ENCODE measurements at regions not wholly inside any gene's neighbourhood (a gene's known extent, or its start where the extent isn't known, plus 50 kb on each side); places are given as distances from the start of the nearest gene placed in this dataset.

DNA sequence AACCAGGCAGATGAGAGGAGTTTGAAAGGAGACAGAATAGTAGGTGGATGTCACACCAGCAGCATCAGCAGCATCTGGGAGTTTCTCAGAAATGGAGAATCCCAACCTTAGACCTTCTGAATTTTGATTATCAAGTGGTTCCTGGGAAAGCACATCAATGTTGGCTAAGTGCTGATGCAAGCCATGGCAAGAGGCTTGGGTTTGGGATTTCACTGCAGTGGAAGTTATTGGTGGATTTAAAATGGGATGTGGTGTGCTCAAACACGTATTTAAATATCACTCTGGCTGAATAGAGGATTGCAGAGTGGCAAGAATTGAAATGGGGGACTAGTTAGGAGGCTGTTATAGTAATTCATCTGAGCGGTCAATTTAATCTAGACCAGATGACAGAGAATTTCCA is 387.8 kb upstream of the WWC1 start:
- DNase-seq, result no peak
- TF ChIP-seq POLR2A (IDR thresholded peaks at IDR 0.05; ENCODE audit: low read length) (no peak), GATA1 (IDR thresholded peaks at IDR 0.05; ENCODE audit: low read depth, low read length) (no peak)

DNA sequence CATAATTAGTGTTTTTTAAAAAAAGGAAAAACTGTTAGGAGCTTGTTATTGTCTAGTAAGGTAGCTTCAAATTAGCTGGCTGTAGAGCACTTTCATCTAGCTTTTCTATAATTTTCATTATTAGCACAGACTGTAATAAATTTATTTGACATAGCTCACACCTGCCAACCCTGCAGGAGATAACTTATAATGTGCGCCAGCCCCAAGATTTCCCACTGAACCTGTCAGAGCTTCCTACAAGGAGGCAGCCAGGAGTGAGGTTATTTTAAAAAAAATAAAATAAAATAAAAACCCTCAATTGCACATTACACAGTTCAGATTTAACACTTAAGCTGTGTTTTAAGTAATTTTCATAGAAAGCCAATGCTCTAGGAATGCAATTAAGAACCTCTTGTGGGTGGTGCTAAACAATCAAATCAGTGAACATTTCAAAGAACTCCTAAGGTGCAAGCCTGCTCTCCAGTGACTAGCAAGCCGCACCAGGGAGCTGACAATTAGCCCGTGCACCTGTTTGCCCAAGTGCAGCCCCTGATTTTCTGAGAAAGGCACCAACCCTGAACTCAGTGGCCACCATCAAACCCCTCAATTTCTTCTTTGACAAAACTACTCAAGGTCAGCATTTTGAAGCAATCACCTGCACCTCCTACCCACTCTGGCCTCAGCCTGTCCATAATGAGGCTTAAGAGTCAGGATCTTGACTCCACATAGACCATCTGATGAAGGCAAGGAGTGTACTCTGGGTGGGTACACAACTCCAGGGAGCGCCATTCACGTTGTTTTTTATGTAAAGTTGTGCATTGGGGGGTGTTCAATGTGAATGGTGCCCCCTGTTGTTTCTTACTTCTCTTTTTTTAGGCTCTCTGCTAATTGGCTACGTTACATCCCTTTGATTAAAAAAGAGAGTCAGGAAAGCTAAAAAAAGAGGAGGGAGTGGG is 385.3 kb upstream of the WWC1 start:
- DNase-seq, result no peak
- TF ChIP-seq GATA1 (IDR thresholded peaks at IDR 0.05; ENCODE audit: low read depth, low read length) (no peak), POLR2A (IDR thresholded peaks at IDR 0.05; ENCODE audit: low read length) (no peak)

DNA sequence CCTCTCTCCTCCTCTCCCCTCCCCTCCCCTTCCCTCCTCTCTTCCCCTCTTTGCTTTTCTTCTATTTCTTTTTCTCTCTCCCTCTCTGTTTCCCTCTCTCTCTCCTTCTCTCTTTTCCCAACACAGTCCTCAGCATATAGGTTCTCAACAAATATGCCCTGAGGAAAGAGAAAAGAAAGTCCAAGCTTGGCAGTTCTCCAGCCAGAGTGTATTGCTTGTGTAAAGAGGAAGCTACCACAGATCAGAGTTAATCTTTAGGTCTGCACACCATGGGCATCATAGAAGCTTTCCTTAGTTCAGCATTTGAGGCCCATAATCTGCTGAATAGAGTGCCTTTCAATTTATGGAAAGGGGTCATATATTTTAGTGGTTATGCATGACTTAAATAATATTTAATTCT is 382.8 kb upstream of the WWC1 start:
- TF ChIP-seq POLR2A (IDR thresholded peaks at IDR 0.05; ENCODE audit: low read length) (no peak), GATA1 (IDR thresholded peaks at IDR 0.05; ENCODE audit: low read depth, low read length) (no peak)

DNA sequence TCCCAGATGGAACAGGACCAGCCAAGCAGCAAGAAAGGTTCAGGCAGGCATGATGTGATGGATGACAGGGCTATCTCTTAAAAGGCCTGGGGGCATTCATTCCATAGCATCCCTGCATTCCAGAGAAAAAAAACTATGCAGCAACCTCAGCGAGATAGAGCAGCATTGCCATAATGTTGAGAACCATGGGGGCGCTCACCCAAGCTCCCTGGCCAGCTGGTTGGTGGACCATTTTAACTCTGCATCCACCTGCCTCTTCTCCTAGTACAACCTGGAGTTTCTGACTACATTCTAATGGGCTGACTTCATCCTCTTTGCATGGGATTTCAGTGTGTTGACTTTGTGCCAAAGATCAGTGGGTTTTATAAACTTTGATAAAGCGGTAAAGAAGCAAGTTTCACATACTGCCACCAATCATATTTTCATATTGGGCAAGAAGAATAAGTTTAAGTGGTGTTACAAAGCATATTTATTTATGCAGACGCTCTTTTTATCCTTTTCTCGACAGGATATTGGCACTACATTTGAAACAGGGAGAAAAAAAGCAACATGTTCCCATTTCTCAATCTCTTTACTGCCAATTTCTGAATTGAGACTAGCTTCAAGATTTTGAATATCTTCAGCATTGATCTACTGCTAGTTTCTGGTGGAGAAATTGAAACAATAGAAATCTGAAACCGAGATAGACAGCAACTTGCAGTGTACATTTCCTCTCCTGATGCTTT is 378.3 kb upstream of the WWC1 start:
- TF ChIP-seq GATA1 (IDR thresholded peaks at IDR 0.05; ENCODE audit: low read depth, low read length) (no peak), POLR2A (IDR thresholded peaks at IDR 0.05; ENCODE audit: low read length) (no peak)
- DNase-seq, result no peak

More for the DNA sequence above, 382.8 kb upstream of the WWC1 start:
- no peak for DNase-seq

DNA sequence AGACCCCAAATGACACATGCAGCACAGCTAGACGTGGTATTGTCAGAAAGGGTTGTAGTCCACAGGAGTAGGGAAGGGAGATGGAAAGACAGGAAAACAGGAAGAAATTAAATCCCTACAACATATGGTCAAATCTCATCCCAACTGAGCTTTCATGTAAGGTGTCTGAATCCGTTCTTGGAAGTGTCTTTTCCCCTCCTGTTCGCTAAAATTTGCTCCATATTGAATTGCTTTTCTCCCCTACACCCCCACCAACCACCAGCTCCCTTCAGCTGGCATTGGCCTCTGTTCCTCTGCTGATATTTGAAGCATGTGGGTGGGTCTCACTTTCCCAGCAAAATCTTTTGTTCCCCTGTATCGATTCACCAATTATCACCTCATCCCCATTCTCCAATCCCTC is 376.2 kb upstream of the WWC1 start:
- TF ChIP-seq POLR2A (IDR thresholded peaks at IDR 0.05; ENCODE audit: low read length), result no peak
- TF ChIP-seq GATA1 (IDR thresholded peaks at IDR 0.05; ENCODE audit: low read depth, low read length), result no peak
- no peak for DNase-seq

DNA sequence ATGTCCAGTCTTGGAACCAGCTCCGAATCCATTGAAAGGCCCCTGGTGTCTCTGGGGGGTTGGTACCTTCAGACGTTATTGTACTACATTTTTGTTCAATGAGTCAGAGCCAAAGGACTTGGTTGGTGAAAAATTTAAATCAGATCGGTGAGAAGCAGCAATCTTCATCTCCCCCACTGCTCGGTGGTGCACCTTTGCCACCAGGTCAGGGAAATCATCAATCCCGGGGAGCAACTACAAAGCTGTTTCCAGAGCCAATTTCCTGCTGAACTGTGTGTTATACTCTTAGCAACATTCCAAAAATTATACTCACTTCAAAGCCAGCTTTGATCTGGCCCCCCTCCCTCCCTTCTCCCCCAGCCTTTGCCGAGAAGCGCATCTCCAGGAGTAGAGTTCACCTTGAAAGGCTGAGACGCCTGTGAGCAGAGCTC is 375.2 kb upstream of the WWC1 start:
- TF ChIP-seq GATA1 (IDR thresholded peaks at IDR 0.05; ENCODE audit: low read depth, low read length), result no peak
- no peak for TF ChIP-seq POLR2A (IDR thresholded peaks at IDR 0.05; ENCODE audit: low read length)
- no peak for DNase-seq

DNA sequence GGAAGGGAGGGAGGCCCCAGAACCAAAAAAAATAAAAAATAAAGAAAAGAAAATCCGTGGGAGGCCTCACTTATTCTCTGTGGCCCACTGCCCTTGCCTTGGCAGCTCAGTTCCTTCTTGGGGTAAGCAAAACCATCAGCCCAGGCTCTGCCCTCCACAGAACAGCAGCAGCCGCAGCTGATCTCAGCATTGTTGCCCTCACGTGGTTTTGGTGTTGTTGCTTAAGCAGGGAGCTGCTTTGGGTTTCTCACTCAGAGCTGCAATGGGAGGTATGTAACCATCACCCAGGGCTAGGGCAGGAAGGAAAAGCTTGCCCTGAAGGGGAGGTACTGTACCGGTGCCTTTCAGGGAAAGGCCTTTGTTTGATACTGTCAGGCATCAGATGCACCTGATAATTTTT is 374.7 kb upstream of the WWC1 start:
- TF ChIP-seq POLR2A (IDR thresholded peaks at IDR 0.05; ENCODE audit: low read length) (no peak), GATA1 (IDR thresholded peaks at IDR 0.05; ENCODE audit: low read depth, low read length) (no peak)
- DNase-seq, result no peak

DNA sequence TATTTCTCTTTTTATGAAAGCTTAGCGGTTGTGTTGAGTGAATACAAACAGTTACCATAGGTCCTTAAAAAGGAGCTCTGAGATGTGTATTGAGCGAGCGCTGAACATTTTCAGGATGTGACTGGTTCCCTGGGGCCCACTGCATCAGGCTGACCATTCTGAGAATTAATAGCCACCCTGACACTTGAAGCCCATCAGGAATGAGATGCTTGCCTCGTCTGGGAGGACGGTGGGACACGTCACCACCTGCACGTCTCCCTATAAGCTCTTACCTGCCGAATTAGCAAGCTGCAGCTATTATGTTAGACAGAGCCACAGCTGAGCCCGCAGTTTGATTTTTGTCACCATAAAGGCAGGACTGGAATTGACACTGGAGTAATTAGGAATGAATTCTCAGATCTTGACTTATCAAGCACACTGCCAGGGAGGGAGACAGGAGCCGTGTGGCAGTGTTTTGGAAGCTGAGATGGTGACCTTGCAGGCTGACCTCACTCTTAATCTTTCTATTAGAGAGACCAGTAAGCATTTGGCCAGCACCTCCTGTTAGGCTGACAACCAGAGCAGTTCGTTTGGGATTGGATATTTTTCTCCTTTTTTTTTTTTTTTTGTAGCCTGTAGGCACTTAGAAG is 373.1 kb upstream of the WWC1 start:
- no peak for TF ChIP-seq POLR2A (IDR thresholded peaks at IDR 0.05; ENCODE audit: low read length)
- TF ChIP-seq GATA1 (IDR thresholded peaks at IDR 0.05; ENCODE audit: low read depth, low read length), result no peak

DNA sequence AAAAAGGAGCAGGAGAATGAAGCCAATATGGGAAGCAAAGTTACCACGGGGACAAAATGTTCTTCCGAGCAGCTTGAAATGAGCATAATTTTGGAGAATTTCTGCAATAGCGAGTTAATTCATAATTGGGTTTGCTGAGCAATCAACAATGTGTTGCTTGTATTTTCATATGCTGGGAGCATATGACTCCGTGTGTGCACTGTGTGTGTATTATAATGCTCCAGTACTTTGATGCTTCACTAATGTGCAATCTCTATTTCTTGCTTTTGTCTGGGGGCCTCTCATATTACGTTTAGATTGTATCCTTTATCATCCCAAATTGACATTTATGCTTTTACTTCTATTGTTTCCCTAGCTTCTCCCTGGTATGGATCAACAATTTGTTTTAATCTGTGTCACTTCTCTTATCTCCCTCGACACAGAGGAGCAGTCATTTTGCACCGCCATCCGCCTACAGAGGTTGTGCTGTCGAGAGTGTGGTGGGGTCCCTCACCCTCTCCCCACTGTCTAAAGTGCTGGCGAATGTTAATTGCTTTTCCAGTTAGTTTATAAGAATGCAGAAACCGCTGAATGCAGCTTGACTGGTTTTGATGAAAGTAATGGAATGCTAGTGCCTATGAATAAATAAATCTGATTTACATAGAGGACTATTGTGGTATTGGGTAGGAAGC is 372.5 kb upstream of the WWC1 start:
- DNase-seq, result no peak
- TF ChIP-seq POLR2A (IDR thresholded peaks at IDR 0.05; ENCODE audit: low read length) (no peak), GATA1 (IDR thresholded peaks at IDR 0.05; ENCODE audit: low read depth, low read length) (no peak)

More for the DNA sequence above, 373.1 kb upstream of the WWC1 start:
- no peak for DNase-seq

DNA sequence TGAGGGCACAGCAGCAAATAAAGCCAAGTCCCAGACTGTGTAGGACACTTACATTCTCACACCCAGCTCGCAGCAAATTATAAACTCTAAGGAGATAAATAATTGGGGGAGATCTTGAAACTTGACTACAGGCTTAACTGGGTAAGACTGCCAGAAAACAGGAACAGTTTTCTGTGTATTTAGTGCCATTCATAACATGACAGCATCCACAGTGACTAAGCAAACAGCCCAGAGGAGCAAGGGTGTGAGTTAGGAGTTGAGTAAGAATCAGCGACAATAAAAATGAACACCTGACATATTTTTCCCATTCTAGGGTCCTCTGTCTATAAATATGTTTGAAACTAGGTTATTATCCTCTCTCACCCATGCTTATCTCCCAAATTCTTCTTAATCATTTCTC is 370.9 kb upstream of the WWC1 start:
- TF ChIP-seq GATA1 (IDR thresholded peaks at IDR 0.05; ENCODE audit: low read depth, low read length), result no peak
- no peak for TF ChIP-seq POLR2A (IDR thresholded peaks at IDR 0.05; ENCODE audit: low read length)
- DNase-seq, result peak in 1 of 2 experiments; percentile 2

DNA sequence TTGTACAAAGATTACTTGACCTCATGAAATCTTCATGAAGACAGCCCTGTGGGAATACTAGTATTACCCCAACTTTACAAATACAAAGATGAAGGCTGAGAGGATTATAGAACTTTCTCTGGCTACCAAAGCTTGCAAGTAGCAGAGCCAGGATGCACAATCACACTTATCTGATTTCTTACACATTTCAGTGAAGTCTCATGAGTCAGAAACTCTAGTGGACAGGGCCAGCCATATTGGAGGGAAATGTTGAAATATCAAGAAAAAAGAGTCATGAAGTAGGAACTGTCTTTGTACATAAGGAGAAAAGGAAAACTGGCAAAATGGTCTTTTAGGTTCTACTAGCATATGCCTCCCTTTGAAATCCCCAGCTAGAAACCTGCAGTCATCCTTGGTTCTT is 369.6 kb upstream of the WWC1 start:
- TF ChIP-seq POLR2A (IDR thresholded peaks at IDR 0.05; ENCODE audit: low read length), result no peak
- TF ChIP-seq GATA1 (IDR thresholded peaks at IDR 0.05; ENCODE audit: low read depth, low read length), result no peak
- DNase-seq, result no peak

DNA sequence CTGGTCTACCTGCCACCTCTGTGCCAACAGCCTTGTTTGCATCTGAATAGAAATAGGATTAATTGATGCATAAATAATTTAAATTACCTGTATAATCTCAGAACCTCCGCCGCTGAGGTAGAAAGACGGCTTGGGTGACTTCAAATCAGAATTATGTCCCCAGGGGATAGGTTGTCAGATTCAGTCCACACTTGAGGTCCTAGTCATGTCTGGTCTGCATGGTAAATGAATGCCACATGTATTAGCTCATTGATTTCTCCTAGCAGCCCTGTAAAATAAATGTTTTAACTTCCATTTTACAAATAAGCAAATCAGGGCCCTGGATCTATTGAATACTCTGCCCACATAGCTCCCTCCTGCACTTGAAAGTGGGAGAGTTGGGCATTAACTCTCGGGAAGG is 368.0 kb upstream of the WWC1 start:
- TF ChIP-seq GATA1 (IDR thresholded peaks at IDR 0.05; ENCODE audit: low read depth, low read length) (no peak), POLR2A (IDR thresholded peaks at IDR 0.05; ENCODE audit: low read length) (no peak)
- DNase-seq, result no peak

DNA sequence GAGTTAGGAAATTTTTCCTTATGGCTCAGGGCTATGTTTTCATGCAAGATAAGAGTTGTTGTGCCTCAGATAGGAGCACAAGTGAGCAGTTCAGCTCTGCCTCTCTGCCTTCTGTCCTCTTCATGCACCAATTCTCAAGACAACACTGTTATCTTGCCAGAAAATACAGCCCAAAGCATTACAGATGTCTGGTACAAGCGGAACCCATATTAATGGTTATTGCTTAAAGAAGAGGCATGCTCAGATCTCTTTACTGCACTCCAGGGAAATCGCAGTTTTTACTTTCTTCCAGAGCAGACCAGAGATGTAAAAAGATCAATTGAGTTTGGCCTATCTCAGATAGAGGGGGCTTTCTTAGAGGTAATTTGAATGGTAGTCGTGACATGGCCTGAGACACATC is 361.6 kb upstream of the WWC1 start:
- TF ChIP-seq GATA1 (IDR thresholded peaks at IDR 0.05; ENCODE audit: low read depth, low read length) (no peak), POLR2A (IDR thresholded peaks at IDR 0.05; ENCODE audit: low read length) (no peak)
- DNase-seq, result no peak

DNA sequence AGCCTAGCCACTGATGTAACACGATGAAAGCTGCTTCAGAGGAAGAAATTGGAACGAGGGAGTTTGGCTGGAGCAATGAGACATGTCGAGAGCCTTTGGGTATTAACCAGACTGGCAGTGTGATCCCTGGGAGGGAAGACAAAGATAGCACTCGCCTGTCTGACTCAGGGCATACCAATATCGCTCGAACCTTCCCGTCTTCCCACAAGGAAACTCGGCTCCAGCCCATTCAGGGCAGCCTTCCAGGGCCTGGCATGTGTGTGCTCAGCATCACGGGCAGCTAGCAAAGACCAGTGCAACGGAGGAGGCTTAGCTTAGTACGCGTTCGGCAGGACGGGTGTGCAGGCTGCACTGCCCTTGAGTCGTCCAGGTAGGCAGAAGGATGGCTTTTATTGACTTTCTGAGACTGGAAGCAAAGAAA is 356.9 kb upstream of the WWC1 start:
- DNase-seq, result no peak

More for the DNA sequence above, 356.9 kb upstream of the WWC1 start:
- TF ChIP-seq GATA1 (IDR thresholded peaks at IDR 0.05; ENCODE audit: low read depth, low read length) (no peak), POLR2A (IDR thresholded peaks at IDR 0.05; ENCODE audit: low read length) (no peak)
